GM23248 (cell line): ENCODE measurements at regions not wholly inside any gene's neighbourhood (a gene's known extent, or its start where the extent isn't known, plus 50 kb on each side); places are given as distances from the start of the nearest gene placed in this dataset. TPM values are rescaled to one million over a fixed set of nuclear protein-coding genes. Genes with fewer than 3 reads are reported as not detected.

Experiments
- DNase-seq: peaks from one replicate; pipeline ENCODE4 v3.0.0-alpha.2; 2015
- H2AFZ ChIP-seq: fragments of 200-600 bp; sonication (generic); 2 replicates; pipeline ENCODE4 v1.6.1; 2016; ENCODE audit warnings: antibody characterized with exemption
- H3F3A ChIP-seq: fragments of 200-600 bp; sonication (generic); 2 replicates; pipeline ENCODE4 v1.6.1; 2016; ENCODE audit warnings: mild to moderate bottlenecking, antibody characterized with exemption, mixed run types; ENCODE audit not compliant: insufficient read depth
- H3K27ac ChIP-seq: fragments of 200-600 bp; sonication (generic); 2 replicates; pipeline ENCODE4 v1.5.1; 2016; ENCODE audit warnings: mild to moderate bottlenecking
- H3K27me3 ChIP-seq: fragments of 200-600 bp; sonication (generic); replicated peaks from 2 replicates; pipeline ENCODE4 v1.6.1; 2016; ENCODE audit warnings: mild to moderate bottlenecking; ENCODE audit not compliant: insufficient read depth
- H3K36me3 ChIP-seq: fragments of 200-600 bp; sonication (generic); 2 replicates; pipeline ENCODE4 v1.6.1; 2016; ENCODE audit warnings: low read depth, mild to moderate bottlenecking
- H3K4me1 ChIP-seq: fragments of 200-600 bp; sonication (generic); 2 replicates; pipeline ENCODE4 v1.6.1; 2016; ENCODE audit warnings: mild to moderate bottlenecking; ENCODE audit not compliant: insufficient read depth
- H3K4me2 ChIP-seq: fragments of 200-600 bp; sonication (generic); one replicate; pipeline ENCODE4 v1.6.1; 2016; ENCODE audit warnings: mild to moderate bottlenecking; ENCODE audit not compliant: unreplicated experiment
- H3K4me3 ChIP-seq: fragments of 200-600 bp; sonication (generic); 2 replicates; pipeline ENCODE4 v1.5.1; 2016; ENCODE audit warnings: mild to moderate bottlenecking
- H3K79me2 ChIP-seq: fragments of 200-600 bp; sonication (generic); 2 replicates; pipeline ENCODE4 v1.6.1; 2016; ENCODE audit warnings: mild to moderate bottlenecking; ENCODE audit not compliant: insufficient read depth
- H3K9ac ChIP-seq: fragments of 200-600 bp; sonication (generic); 2 replicates; pipeline ENCODE4 v1.6.1; 2016; ENCODE audit warnings: mild to moderate bottlenecking
- H3K9me2 ChIP-seq: fragments of 200-600 bp; sonication (generic); 2 replicates; pipeline ENCODE4 v1.6.1; 2016; ENCODE audit warnings: mixed run types, mild to moderate bottlenecking, moderate library complexity; ENCODE audit not compliant: insufficient read depth
- H3K9me3 ChIP-seq: fragments of 200-600 bp; sonication (generic); one replicate; pipeline ENCODE4 v1.6.1; 2017; ENCODE audit warnings: low read depth
- H4K20me1 ChIP-seq: fragments of 200-600 bp; sonication (generic); 2 replicates; pipeline ENCODE4 v1.6.0; 2016; ENCODE audit not compliant: insufficient read depth
- EZH2 ChIP-seq: fragments of 200-600 bp; sonication (generic); IDR thresholded peaks from 2 replicates; pipeline ENCODE4 v1.6.1; 2018; ENCODE audit warnings: antibody characterized with exemption, mild to moderate bottlenecking; ENCODE audit not compliant: insufficient read depth, poor library complexity, severe bottlenecking
- EZH2phosphoT487 ChIP-seq: fragments of 200-600 bp; sonication (generic); IDR thresholded peaks from 2 replicates; pipeline ENCODE4 v1.6.1; 2018; ENCODE audit warnings: antibody characterized with exemption, moderate library complexity, mild to moderate bottlenecking, low read depth; ENCODE audit not compliant: insufficient read depth
- WGBS, 2 experiments: methylation state at CpG; one replicate each; pipeline ENCODE4 v1.1.6; 2015 to 2017; ENCODE audit warnings: low lambda C conversion rate in 2 of 2, low coverage in 1 of 2; ENCODE audit errors: missing lambda C conversion rate in 2 of 2; 5-methylcytosine and 5-hydroxymethylcytosine counted together
- in situ Hi-C: fragments of 300-500 bp; cut with MboI; formaldehyde crosslinking; loops from 2 replicates; pipeline ENCODE4 v1.15.0; 2020
- small RNA-seq: library from RNA; depleted of rRNA; stranded (forward); fragments of <200 nt; gene quantifications from one replicate; pipeline ENCODE3, GENCODE V24; 2014; ENCODE audit warnings: low read depth, low replicate concordance

- Histone ChIP-seq H3K27ac (no peak overlapping the region), H3K4me3 (no peak overlapping the region), H3K9ac (no peak overlapping the region), H3F3A (no peaks in the 10 kb centered on the region), H3K4me2 (no peak overlapping the region), H3K9me2 (0 out of 2 replicates have a peak, but pooled peaks cover 3% of the 10 kb centered on the region), H3K79me2 (no peaks in the 10 kb centered on the region), H2AFZ (no peak overlapping the region), H3K4me1 (no peaks in the 10 kb centered on the region), H4K20me1 (no peaks in the 10 kb centered on the region), H3K36me3 (no peaks in the 10 kb centered on the region), H3K9me3 (no peaks in the 10 kb centered on the region), H3K27me3 (no peaks in the 10 kb centered on the region)
- 37 to 48% methylated on average over 2 of the region's 2 CpGs for WGBS, 2 experiments
- no peak for TF ChIP-seq EZH2
- no peak for TF ChIP-seq EZH2phosphoT487
- in situ Hi-C loops: no loop called here
- DNase-seq: no peak
Measured at GRCh38 chr9:19870988-19871387, 82.2 kb upstream of the SLC24A2 start.

GRCh38 chr9:19840953-19841352 is 52.1 kb upstream of the SLC24A2 start:
- TF ChIP-seq EZH2phosphoT487: no peak
- TF ChIP-seq EZH2: no peak
- no peaks in the 10 kb centered on the region for H3K36me3 ChIP-seq
- no peak for DNase-seq

More at GRCh38 chr9:19840953-19841352, 52.1 kb upstream of the SLC24A2 start:
- Histone ChIP-seq H3K27me3 (no peaks in the 10 kb centered on the region), H3F3A (no peaks in the 10 kb centered on the region), H3K79me2 (no peaks in the 10 kb centered on the region), H3K4me2 (no peak overlapping the region), H3K4me1 (no peaks in the 10 kb centered on the region), H3K4me3 (no peak overlapping the region), H3K9me3 (no peaks in the 10 kb centered on the region), H2AFZ (no peak overlapping the region), H3K27ac (no peak overlapping the region), H4K20me1 (no peaks in the 10 kb centered on the region), H3K9ac (no peak overlapping the region), H3K9me2 (no peaks in the 10 kb centered on the region; the same call in 1 of the 2 replicates)
- 0 to 2% methylated on average over 1 of the region's 1 CpG for WGBS, 2 experiments
- in situ Hi-C loops: no loop called here

Small RNAs in the stretch of these regions (small RNA-seq; reads per million reads assigned to genes)
- not detected for gene AL158077.1
